Thyroid gland (tissue), 4 donors: ENCODE measurements at regions not wholly inside any gene's neighbourhood (a gene's known extent, or its start where the extent isn't known, plus 50 kb on each side); places are given as distances from the start of the nearest gene placed in this dataset.

Experiments
- POLR2A ChIP-seq, 2 donors: fragments of 450-650 bp; IDR thresholded peaks; one replicate each; pipeline ENCODE4 v1.6.1; 2017; ENCODE audit warnings: antibody characterized with exemption in 2 of 2, mild to moderate bottlenecking in 2 of 2, moderate library complexity in 1 of 2
- TF ChIP-seq, protein P1 (sequence below), 6 experiments: fragments of 200-600 bp in 3 of 6; fragments of 450-650 bp in 3 of 6; sonication (generic) in 3 of 6; IDR thresholded peaks; one replicate each; pipeline ENCODE4 v1.5.1; 2016 to 2019; ENCODE audit warnings: antibody characterized with exemption in 6 of 6, mild to moderate bottlenecking in 2 of 6, inconsistent platforms in 1 of 6, moderate library complexity in 1 of 6

DNA sequence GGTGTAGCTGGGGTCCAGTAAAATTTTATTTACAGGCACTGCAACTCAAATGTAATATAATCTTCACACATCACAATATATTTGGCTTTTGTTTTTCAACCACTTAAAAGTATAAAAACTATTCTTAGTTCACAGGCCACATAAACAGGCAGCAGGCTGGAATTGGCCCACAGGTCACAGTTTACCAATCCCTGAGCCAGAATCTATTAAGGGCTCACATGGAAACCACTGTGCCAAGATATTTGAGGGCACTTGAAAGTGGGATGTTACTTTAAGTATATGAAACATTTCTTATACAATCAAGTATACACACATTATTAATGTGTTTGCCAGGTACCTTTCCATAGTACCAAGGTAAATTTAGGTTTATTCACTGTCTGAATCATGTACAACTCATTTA, 71.9 kb upstream of the PRDX6 start:
- TF ChIP-seq, protein P1, sequence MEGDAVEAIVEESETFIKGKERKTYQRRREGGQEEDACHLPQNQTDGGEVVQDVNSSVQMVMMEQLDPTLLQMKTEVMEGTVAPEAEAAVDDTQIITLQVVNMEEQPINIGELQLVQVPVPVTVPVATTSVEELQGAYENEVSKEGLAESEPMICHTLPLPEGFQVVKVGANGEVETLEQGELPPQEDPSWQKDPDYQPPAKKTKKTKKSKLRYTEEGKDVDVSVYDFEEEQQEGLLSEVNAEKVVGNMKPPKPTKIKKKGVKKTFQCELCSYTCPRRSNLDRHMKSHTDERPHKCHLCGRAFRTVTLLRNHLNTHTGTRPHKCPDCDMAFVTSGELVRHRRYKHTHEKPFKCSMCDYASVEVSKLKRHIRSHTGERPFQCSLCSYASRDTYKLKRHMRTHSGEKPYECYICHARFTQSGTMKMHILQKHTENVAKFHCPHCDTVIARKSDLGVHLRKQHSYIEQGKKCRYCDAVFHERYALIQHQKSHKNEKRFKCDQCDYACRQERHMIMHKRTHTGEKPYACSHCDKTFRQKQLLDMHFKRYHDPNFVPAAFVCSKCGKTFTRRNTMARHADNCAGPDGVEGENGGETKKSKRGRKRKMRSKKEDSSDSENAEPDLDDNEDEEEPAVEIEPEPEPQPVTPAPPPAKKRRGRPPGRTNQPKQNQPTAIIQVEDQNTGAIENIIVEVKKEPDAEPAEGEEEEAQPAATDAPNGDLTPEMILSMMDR (IDR thresholded peaks at IDR 0.05): no peak
- TF ChIP-seq POLR2A (IDR thresholded peaks at IDR 0.05): no peak
